ENCODE measurements at regions not wholly inside any gene's neighbourhood (a gene's known extent, or its start where the extent isn't known, plus 50 kb on each side); places are given as distances from the start of the nearest gene placed in this dataset.

- no peak for DNase-seq
Observed at GRCh38 chr20:57867807-57868206, 158.0 kb upstream of the PMEPA1 start.

DNA sequence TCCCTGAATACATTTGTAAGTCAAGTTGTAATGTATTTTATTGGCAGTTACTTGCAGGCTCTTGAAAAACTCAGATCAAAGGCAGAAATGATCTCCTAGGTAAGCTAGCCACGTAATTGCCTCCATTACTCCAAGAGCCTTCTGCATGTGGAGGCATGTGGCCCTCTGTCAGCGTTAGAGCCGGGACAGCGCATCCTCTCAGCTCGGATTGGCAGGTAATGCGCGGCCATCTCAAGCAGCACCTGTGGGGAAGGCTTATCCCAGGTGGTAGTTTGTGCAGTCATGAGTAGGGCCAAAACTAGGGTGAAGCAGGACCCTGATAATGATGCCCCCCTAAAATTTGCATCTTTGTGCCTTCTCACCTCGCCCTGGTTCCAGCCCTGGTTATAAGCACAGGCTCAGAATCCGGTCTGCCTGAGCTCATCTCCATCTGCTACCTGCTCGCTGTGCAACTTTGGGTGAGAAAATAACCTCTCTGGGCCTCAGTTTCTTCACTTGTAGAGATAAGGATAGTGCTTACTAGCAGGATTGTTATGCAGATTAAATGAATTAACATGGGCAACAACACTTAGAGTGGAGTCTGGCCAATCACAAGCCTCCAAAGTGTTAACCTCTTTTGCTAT is 157.5 kb upstream of the PMEPA1 start:
- no peak for DNase-seq

DNA sequence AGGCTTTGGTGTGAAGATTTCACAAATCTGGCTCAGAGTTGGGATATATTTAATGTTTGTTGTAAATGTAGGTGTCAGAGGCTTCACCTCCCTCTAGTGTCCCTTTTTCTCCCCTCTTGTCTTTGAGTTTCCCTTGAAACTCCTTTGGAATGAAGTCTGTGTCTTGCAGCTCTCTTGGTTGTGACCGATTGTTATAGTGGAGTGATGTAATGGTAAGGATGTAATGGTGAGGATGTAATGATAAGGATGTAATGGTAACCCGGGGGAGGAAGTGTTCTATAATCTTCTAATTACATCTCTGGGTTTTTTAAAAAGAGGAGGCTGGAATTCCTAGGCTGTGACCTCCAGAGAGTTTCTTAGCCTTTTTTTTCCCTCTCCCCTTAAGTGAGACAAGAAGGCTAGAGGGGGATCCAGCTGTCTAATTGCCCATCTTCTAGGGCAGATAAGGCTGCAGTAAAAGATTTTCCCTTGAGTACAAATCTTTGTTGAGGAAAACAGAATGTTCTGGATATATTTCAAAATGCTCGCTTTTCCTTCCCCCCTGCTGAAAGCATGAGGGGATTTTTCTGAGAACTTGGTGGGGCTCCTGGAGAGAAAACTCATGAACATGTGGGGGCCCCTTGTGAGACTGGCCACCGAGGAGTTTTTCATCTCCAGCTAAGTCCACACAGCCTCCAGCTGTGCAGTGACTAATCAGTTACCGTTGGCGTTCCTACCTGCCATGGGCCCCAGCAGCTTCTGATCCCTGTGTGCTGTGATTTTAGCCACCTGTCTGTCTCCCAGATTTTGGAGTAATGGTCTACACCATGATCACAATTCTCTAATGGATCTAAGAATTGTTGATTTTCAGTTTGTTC is 156.7 kb upstream of the PMEPA1 start:
- no peak for DNase-seq

GRCh38 chr20:57865266-57865665 is 155.5 kb upstream of the PMEPA1 start:
- DNase-seq: no peak

GRCh38 chr20:57860576-57860975 is 150.8 kb upstream of the PMEPA1 start:
- DNase-seq: no peak

GRCh38 chr20:57857969-57858368 is 148.2 kb upstream of the PMEPA1 start:
- no peak for DNase-seq

DNA sequence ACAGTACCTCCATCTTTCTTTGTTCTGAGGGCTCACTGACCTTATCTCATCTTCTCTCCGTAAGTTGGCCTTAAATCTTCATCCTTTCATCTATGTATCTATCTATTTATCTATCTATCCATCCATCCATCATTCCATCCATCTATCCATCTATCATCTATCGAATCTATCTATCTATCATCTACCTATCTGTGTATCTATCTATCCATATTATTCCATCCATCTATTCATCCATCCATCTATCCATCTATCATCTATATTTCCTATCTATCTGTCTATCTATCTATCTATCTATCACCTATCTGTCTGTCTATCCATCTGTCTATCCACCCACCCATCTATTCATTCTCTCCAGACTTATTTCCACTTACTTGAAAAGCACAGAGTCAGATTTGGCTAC is 147.3 kb upstream of the PMEPA1 start:
- no peak for DNase-seq

GRCh38 chr20:57856658-57857057 is 146.8 kb upstream of the PMEPA1 start:
- no peak for DNase-seq

GRCh38 chr20:57851796-57852195 is 142.0 kb upstream of the PMEPA1 start:
- no peak for DNase-seq

DNA sequence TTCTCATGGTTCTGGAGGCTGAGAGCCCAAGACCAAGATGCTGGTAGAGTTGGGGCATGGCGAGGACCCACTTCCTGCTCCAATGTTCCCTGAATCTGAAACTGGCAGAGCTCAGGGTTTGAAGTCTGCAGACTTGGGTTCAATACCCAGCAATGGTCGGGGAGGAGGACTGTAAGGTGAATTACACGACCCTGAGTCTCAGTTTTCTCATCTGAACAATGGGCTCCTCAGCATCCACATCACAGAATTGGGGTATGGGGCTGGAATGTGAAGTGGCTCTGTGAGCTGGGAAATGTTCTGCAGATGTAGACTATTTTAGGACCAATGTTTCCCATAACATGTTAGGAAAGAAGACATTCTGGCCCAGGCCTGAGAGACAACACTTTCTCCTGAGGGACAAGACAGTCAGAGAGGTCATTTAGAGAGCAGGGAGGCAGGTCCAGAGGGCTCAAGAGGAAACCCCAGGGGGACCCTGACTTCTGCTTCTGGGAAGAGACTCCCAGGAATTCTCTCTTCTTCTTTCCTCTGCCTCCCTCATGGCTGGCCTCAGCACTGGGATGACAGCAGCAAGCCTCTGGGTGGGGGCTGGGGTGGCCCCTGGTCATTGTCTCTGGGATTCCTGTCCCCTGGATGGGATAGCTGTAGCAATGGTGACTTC is 141.3 kb upstream of the PMEPA1 start:
- no peak for DNase-seq

DNA sequence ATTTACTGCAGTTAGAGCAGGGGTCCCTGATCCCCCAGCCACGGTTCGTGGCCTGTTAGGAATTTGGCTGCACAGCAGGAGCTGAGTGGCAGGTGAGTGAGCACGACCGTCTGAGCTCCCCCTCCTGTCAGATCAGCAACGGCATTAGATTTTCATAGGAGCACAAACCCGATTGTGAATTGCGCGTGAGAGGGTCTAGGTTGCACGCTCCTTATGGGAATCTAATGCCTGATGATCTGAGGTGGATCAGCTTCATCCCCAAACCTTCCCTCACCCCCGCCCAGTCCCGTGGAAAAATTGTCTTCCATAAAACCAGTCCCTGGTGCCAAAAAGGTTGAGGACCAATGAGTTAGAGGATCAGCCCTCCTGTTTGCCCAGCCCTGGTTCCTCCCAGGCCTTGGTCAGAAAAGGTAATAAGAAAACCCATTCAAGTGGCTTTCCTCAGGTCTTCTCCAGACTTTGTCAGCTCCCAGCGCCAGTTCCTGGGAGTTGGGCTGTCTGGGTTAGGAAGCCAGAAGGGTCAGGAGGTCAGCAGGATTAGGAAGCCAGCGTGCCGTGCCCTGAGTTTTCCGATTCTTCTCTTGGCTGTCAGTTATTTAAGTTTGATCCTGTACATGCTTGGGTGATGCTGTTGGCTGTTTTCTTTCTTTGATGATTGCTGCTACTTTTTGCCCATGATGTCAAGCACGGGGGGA is 139.9 kb upstream of the PMEPA1 start:
- DNase-seq: no peak

GRCh38 chr20:57849121-57849520 is 139.3 kb upstream of the PMEPA1 start:
- no peak for DNase-seq

GRCh38 chr20:57848282-57848681 is 138.5 kb upstream of the PMEPA1 start:
- DNase-seq: no peak

DNA sequence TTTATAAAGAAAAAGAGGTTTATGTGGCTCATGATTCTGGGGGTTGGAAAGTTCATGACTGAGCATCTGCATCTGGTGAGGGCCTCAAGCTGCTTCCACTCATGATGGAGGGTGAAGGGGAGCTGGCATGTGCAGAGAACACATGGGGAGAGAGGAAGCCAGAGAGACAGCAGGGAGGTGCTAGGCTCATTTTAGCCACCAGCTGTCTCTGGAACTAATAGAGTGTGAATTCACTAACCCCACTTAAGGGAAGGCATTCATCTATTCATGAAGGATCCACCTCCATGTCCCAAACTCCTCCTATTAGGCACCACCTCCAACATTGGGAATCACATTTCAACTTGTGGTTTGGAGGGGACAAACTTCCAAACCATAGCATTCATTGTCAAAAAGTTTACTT is 137.3 kb upstream of the PMEPA1 start:
- DNase-seq: no peak

DNA sequence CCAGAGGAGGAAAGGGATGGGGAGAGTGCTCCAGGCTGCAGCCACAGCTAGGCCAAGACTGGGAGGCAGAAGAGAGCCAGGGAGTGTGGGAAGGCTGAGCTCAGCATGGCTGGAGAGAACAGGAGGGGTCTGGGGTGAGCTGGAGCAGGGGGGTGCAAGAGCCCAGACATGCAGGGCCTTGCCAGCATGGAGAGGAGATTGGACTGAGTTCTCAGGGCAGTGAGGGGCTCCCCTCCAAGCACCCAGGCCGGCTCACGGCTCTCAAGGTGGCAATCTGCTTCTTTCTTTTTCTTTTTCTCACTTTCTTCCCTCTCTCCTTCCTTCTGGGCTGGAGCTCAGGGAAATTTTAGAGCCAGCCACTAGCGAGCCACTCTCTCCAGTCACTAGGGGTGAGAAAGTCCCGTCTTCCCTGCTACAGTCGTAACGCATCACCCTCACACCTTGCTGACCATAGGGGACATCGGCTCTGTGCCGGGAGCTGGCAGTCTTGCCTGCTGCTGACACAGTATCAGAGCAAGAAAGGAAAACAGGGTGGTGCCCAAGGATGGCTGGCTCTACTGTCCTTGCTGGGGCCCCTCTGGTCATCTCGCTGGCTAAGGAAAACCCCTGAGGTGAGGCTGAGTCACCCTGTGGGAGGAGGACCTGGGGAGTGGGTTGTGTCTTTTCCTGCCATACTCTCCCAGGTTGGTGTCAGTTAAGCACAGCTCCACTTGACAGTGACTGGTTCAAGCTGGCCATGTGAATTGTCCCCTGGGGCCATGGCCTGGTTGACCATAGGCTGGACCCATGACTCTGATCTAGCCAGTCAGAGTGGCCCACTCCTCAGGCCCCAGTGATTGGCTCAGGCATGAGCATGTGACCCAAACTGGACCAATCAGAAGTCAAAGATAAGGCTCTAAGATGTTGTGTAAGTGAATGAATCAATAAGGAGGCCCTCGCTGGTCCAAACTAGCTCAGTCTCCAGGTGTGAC is 135.1 kb upstream of the PMEPA1 start:
- DNase-seq: no peak

GRCh38 chr20:57843941-57844625 is 134.3 kb upstream of the PMEPA1 start:
- no peak for DNase-seq

DNA sequence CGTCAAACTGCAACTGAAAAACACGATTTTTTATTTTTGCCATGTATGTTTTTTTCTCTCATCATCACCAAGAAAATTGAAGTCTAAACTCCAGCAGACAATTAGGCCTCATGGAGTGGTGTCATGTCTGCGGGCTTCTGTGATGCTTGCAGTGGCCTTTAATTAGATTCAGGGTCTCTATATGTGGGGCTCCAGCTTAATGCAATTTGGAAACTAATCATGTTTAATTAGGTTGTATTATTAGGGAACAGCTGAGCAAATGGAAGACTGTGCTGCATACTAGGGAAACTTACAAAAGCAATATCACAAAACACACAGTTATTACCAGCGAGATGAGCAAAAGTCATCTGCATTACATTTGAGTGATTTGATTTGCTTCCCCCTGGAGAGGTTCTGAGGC is 132.9 kb upstream of the PMEPA1 start:
- DNase-seq: no peak

GRCh38 chr20:57841297-57841866 is 131.6 kb upstream of the PMEPA1 start:
- no peak for DNase-seq

- DNase-seq: no peak
Observed at GRCh38 chr20:57840504-57841296, 130.9 kb upstream of the PMEPA1 start.

- no peak for DNase-seq
Observed at GRCh38 chr20:57840066-57840465, 130.3 kb upstream of the PMEPA1 start.

Data from NCI-H1417 treated with DMSO at 0.1 percent for 48 hours (cell line).